ENCODE measurements at regions not wholly inside any gene's neighbourhood (a gene's known extent, or its start where the extent isn't known, plus 50 kb on each side); places are given as distances from the start of the nearest gene placed in this dataset.

- peaks cover 0 to 4% of the 10 kb centered on the region in 2 donors for H3K4me1 ChIP-seq (ENCODE audit: control insufficient read depth in 1 of 2, insufficient read depth in 2 of 2, low read length in 2 of 2)
- Mint-ChIP-seq H3K9me3 (peaks cover 0 to 4% (median 0%) of the 10 kb centered on the region in 7 donors), H3K27ac (peak overlapping the region in 1 of 7 donors; percentile 62), H3K36me3 (no peaks in the 10 kb centered on the region), H3K4me1 (peaks cover 5% of the 10 kb centered on the region), H3K4me3 (peak overlapping the region; percentile 33 to 39), H3K27me3 (ENCODE audit: low read depth in 3 of 3) (peaks cover 10 to 12% (median 10%) of the 10 kb centered on the region in 3 donors)
- no peaks in the 10 kb centered on the region for H4K20me1 ChIP-seq (ENCODE audit: insufficient read depth, low read length)
- no peaks in the 10 kb centered on the region for H3K79me2 ChIP-seq (ENCODE audit: insufficient read depth, low read length)
- no peak overlapping the region for H3K4me3 ChIP-seq (replicated peaks in 1 of 3; ENCODE audit: low read depth in 2 of 3, low read length in 3 of 3)
- H3K27me3 ChIP-seq (ENCODE audit: control insufficient read depth in 2 of 2, insufficient read depth in 2 of 2, low read length in 2 of 2) = no peaks in the 10 kb centered on the region
- no peak overlapping the region for H3K9ac ChIP-seq (ENCODE audit: insufficient read depth, low read length, poor library complexity, severe bottlenecking)
- TF ChIP-seq CTCF (IDR thresholded peaks at IDR 0.05) = peak; percentile 80
- no peak overlapping the region for H3K27ac ChIP-seq (ENCODE audit: low read depth in 1 of 2, low read length in 2 of 2)
- 12% methylated on average over 26 of the region's 31 CpGs for WGBS (ENCODE audit: insufficient coverage)
- no peaks in the 10 kb centered on the region for H3K36me3 ChIP-seq (replicated peaks in 1 of 2; ENCODE audit: control insufficient read depth in 1 of 2, insufficient read depth in 2 of 2, low read length in 2 of 2)
- no peak overlapping the region for H2AFZ ChIP-seq (ENCODE audit: insufficient read depth, low read depth, low read length, poor library complexity, severe bottlenecking)
- intact Hi-C loops (cut with micrococcal nuclease) = loop anchor here in 1 of 2 donors (5.0 kb wide), 1 partner anchor 921 kb away; no protein-coding TSS in a partner anchor
- H3K9me3 ChIP-seq (replicated peaks in 1 of 2; ENCODE audit: control insufficient read depth in 1 of 2, insufficient read depth in 1 of 2, low read length in 2 of 2) = no peaks in the 10 kb centered on the region
- peak overlapping the region; percentile 29 for H3K4me2 ChIP-seq (replicated peaks; ENCODE audit: extremely low read depth, low read length, poor library complexity, severe bottlenecking)
- DNase-seq = peak; percentile 1 to 19 (median 8)
These were observed 187.1 kb upstream of the BRINP1 start for GRCh38 chr9:119556129-119556875.

- no peak for DNase-seq
- Histone ChIP-seq H3K27me3 (ENCODE audit: control insufficient read depth in 2 of 2, insufficient read depth in 2 of 2, low read length in 2 of 2) (no peaks in the 10 kb centered on the region), H3K36me3 (replicated peaks in 1 of 2; ENCODE audit: control insufficient read depth in 1 of 2, insufficient read depth in 2 of 2, low read length in 2 of 2) (no peaks in the 10 kb centered on the region), H3K9ac (ENCODE audit: insufficient read depth, low read length, poor library complexity, severe bottlenecking) (no peak overlapping the region), H3K4me1 (ENCODE audit: control insufficient read depth in 1 of 2, insufficient read depth in 2 of 2, low read length in 2 of 2) (no peaks in the 10 kb centered on the region), H2AFZ (ENCODE audit: insufficient read depth, low read depth, low read length, poor library complexity, severe bottlenecking) (no peak overlapping the region), H4K20me1 (ENCODE audit: insufficient read depth, low read length) (no peaks in the 10 kb centered on the region), H3K27ac (ENCODE audit: low read depth in 1 of 2, low read length in 2 of 2) (no peak overlapping the region), H3K9me3 (replicated peaks in 1 of 2; ENCODE audit: control insufficient read depth in 1 of 2, insufficient read depth in 1 of 2, low read length in 2 of 2) (no peaks in the 10 kb centered on the region), H3K79me2 (ENCODE audit: insufficient read depth, low read length) (no peaks in the 10 kb centered on the region), H3K4me3 (replicated peaks in 1 of 3; ENCODE audit: low read depth in 2 of 3, low read length in 3 of 3) (no peak overlapping the region), H3K4me2 (replicated peaks; ENCODE audit: extremely low read depth, low read length, poor library complexity, severe bottlenecking) (no peak overlapping the region)
- peaks cover 1 to 2% (median 2%) of the 10 kb centered on the region in 3 donors for H3K27me3 Mint-ChIP-seq (ENCODE audit: low read depth in 3 of 3)
- H3K4me3 Mint-ChIP-seq = no peak overlapping the region
- no peak for TF ChIP-seq CTCF (IDR thresholded peaks at IDR 0.05)
- no peaks in the 10 kb centered on the region for H3K36me3 Mint-ChIP-seq
- intact Hi-C loops (cut with micrococcal nuclease) = no loop called here
- H3K27ac Mint-ChIP-seq = no peak overlapping the region
- no peaks in the 10 kb centered on the region for H3K4me1 Mint-ChIP-seq
- 100% methylated on average over 1 of the region's 3 CpGs for WGBS (ENCODE audit: insufficient coverage)
- H3K9me3 Mint-ChIP-seq = peaks cover 0 to 2% (median 0%) of the 10 kb centered on the region in 7 donors
These were observed 175.3 kb upstream of the BRINP1 start for GRCh38 chr9:119544492-119544891.

Data from CD14-positive monocyte (primary cell).